GM04503 (cell line): ENCODE measurements at regions not wholly inside any gene's neighbourhood (a gene's known extent, or its start where the extent isn't known, plus 50 kb on each side); places are given as distances from the start of the nearest gene placed in this dataset.

ENCODE experiments used
- DNase-seq: peaks from one replicate; pipeline ENCODE4 v3.0.0-alpha.2; 2012; ENCODE audit warnings: low read depth

- DNase-seq: no peak
Observed at GRCh38 chr1:47630346-47630745, 192.5 kb downstream of the FOXD2 start.

- no peak for DNase-seq
Observed at GRCh38 chr1:47631411-47631995, 193.7 kb downstream of the FOXD2 start.

GRCh38 chr1:47635111-47635510 is 197.3 kb downstream of the FOXD2 start:
- no peak for DNase-seq

- DNase-seq: no peak
Observed at GRCh38 chr1:47635597-47635996, 197.8 kb downstream of the FOXD2 start.

GRCh38 chr1:47637111-47637685 is 199.4 kb downstream of the FOXD2 start:
- DNase-seq: no peak

GRCh38 chr1:47638240-47638639 is 200.4 kb downstream of the FOXD2 start:
- DNase-seq: no peak

GRCh38 chr1:47638713-47639112 is 200.9 kb downstream of the FOXD2 start:
- no peak for DNase-seq

- DNase-seq: no peak
Observed at GRCh38 chr1:47643306-47644211, 205.7 kb downstream of the FOXD2 start.

- DNase-seq: no peak
Observed at GRCh38 chr1:47644212-47644573, 206.3 kb downstream of the FOXD2 start.

- DNase-seq: no peak
Observed at GRCh38 chr1:47645151-47645550, 207.3 kb downstream of the FOXD2 start.

GRCh38 chr1:47646676-47647075 is 208.8 kb downstream of the FOXD2 start:
- DNase-seq: no peak

GRCh38 chr1:47647327-47647845 is 209.5 kb downstream of the FOXD2 start:
- DNase-seq: no peak

- no peak for DNase-seq
Observed at GRCh38 chr1:47650205-47650604, 212.4 kb downstream of the FOXD2 start.

GRCh38 chr1:47650611-47651010 is 212.8 kb downstream of the FOXD2 start:
- no peak for DNase-seq

- no peak for DNase-seq
Observed at GRCh38 chr1:47651311-47652089, 213.7 kb downstream of the FOXD2 start.

GRCh38 chr1:47655521-47656300 is 217.9 kb downstream of the FOXD2 start:
- DNase-seq: no peak

GRCh38 chr1:47656719-47657685 is 219.2 kb downstream of the FOXD2 start:
- no peak for DNase-seq

GRCh38 chr1:47658161-47658920 is 220.5 kb downstream of the FOXD2 start:
- DNase-seq: no peak

GRCh38 chr1:47659146-47659545 is 221.3 kb downstream of the FOXD2 start:
- DNase-seq: no peak
